Esophagus mucosa (tissue), 1 donor: ENCODE measurements at regions not wholly inside any gene's neighbourhood (a gene's known extent, or its start where the extent isn't known, plus 50 kb on each side); places are given as distances from the start of the nearest gene placed in this dataset.
"Not testable (repeated sequence)": the region's sequence is repeated elsewhere in the genome, so short reads cannot be mapped to it uniquely, and the experiment has no call there.

Source experiments
- ATAC-seq: fragments of 200-7000 bp; cut with Tn5 transposase; one replicate; pipeline ENCODE4 v1.9.1; 2020
- donor health status: DM: yes; HTN: yes; CAD: no.

- no peak for ATAC-seq
These were observed 61.4 kb downstream of the DDX53 start for GRCh38 chrX:23061116-23061515.

DNA sequence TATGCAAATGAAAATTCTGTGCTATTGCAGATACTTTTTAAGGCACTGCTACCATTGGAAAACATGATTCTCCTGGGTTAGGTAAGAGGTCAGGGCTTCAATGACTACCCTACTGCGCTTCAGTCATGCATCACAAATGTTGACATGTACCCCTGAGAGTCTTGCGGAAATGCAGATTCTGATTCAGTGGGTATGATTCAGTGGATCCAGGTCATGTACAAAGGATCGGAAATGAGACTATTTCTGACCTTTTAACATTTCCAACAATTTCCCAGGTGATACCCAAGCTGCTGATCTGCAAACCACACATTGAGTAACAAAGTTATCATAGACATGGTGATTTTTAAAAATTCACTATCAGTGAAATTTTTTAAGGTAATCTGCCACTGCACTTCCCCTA, 62.6 kb downstream of the DDX53 start:
- no peak for ATAC-seq

DNA sequence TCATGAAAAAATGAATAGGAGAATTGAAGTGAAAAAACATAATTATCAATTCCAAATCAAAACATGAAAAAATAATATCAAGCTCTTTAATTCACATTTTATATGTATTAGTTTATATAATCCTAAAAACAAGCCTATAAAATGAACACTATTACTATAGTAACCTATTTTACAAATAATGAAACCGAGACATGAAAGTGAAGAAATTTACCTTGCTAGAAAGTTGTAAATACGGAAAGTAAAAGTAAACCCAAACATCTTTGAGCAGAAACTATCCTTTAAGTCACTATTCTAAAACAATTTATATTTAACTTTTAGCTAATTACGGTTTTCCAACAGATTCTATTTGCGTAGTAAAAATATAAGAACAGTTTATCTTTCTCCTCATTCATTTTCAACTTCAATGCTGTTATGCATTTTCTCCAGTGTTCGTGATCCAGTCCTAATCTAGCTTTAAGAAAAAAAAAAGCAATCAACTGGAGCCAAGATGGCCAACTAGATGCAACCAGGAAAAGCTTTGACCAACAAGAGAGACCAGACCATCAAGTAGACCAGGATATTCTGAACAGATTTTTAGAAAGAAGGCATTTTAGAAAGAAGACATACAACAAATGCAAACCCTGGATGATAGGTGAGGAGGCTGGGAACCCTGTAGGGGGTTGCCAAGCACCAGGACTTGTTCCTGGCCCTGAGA, 67.0 kb downstream of the DDX53 start:
- ATAC-seq, result no peak

- not testable (repeated sequence) for ATAC-seq
These were observed 75.7 kb downstream of the DDX53 start for GRCh38 chrX:23075461-23075860.

- ATAC-seq, result no peak
These were observed 79.6 kb downstream of the DDX53 start for GRCh38 chrX:23079347-23079746.

- no peak for ATAC-seq
These were observed 101.1 kb downstream of the DDX53 start for GRCh38 chrX:23100826-23101225.

DNA sequence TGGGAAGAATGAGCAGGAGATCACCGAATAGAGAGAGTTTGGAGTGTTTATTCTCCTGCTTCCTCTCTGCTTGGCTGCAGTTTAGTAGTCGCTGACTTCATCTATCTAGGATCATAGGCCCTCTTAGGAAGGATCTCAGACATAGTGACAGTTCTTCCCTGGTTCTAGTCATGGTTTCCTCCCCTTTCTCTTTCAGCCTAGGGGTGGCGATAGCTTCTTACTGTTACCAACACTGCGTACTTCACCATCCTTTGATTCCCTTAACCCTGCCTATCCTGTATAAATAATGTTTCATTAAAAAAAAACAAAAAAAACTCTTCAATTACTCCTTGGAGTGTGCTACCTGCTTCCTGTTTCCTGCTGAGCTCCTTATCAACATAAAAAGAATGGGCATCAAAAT, 103.8 kb downstream of the DDX53 start:
- ATAC-seq, result no peak

GRCh38 chrX:23114241-23114640, 114.5 kb downstream of the DDX53 start:
- ATAC-seq, result no peak

DNA sequence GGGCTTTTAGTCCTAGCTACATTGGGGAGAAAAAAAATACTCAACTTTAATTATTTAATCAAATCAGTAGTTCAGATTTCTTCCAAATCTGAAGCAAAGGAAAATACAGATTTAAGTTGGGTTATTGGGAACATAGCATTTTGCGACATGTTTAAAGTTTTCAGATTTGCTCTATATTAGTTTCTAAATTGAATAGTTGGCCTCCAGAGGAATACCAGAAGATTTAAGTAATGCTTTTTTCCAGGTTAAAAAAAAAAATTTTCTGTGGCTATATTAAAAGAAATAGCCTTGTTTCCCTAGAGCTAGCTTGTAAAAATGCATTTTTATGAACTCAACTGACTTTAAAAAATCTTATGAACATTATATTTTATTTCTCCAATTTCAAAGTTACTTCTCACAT, 115.9 kb downstream of the DDX53 start:
- no peak for ATAC-seq

DNA sequence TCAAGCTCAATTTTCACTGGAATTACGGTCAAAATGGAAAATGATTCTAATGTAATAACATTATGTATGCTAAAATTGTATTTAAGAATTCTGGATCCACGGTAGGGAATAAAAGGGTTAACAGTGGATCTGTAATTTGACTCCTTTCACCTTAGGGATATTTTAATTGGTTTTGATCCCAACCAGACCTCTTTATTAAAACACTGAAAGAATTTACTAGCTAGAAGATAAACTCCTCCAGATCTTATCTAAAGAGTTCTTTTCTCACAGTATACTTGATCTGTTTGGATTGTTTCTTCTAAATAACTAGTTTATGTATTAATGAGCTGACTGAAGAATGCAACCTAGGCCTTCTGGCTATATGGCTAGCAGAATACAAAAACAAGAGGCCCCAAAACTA, 118.4 kb downstream of the DDX53 start:
- ATAC-seq, result no peak

DNA sequence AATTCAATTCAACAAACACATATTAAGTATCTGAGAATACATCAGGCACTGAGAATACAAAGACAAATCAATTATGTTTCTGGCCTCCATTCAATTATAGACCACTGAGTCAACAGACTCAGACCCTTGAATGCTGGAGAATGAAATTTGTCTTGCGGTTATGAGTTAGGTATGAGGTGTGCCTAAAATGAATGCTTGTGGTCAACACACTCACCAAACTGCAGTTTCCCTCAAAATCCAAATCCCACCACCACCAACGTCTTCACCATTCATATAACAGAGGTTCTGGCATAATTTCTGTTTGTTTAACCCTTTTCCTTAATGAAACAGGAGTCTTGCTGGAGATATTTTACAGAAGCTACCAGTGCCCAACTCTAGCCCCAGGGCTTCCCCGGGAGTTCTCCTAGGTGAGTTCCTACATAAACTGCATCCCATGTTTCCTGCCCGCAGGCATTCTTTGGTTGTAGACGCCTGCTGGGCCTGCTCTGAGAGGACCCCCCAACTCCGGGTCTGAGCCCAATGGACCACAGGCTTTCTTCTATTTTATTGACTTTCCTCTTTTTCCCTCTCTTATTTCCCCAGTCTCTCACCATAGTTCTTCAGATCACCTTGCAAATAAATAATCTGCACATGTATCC, 119.2 kb downstream of the DDX53 start:
- no peak for ATAC-seq

GRCh38 chrX:23127586-23127985, 127.8 kb downstream of the DDX53 start:
- ATAC-seq, result no peak

DNA sequence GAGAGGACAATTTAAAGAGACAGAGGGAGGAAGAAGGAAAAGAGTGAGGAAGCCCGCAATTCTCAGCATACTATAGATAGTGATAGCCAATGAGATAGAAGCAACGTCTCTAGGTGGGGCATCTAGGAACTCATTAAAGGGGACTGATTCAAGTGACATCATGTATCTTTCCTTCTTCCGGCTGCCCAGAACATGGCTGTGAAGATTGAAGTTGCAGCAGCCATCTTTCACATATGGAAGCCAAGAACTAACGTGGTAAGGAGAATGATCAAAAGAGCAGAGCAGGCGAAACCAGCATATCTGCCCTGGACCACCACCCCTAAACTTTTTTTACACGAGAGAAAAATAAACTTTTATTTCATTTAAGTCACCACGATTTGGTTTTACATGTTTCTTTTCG, 133.8 kb downstream of the DDX53 start:
- ATAC-seq, result no peak

DNA sequence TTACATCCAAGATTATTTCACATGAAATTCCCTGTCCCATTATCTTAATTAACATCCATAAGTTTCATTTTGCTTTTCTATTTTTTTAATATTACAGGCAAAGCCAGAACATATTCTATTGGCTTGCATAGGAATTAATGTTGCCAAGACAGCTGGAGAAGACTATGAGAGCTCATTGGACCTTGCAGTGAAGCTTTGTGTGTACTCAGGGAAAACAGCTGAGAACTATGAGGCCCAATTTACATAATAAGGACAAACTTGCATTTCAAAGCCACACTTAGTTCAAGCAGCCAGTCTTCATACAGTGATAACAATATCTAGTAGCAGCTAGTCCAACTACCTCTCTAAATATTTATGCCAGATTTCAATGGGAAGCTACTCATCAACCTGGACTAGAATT, 134.4 kb downstream of the DDX53 start:
- no peak for ATAC-seq

- ATAC-seq, result no peak
These were observed 137.1 kb downstream of the DDX53 start for GRCh38 chrX:23136816-23137215.

GRCh38 chrX:23168291-23168690, 166.4 kb upstream of the PTCHD1 start:
- no peak for ATAC-seq

DNA sequence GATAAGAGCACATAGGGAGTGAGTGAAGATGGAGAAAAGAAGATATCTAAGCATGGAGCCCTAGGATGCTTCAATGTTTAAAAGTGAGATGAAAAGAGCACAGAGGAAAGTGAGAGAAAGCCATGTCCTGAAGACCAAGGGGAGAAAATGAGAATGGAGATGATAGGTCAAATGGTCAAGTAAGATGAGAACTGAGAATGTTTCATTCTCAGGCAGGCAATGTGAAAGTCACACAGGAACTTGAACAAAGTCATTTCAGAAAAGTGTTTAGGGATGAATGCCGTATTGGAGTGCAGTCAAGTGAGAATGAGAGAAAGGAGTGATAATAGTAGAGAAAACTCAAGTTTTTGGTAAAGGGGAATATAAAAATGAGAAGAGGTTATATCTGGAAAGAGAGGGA, 148.7 kb upstream of the PTCHD1 start:
- ATAC-seq, result no peak

DNA sequence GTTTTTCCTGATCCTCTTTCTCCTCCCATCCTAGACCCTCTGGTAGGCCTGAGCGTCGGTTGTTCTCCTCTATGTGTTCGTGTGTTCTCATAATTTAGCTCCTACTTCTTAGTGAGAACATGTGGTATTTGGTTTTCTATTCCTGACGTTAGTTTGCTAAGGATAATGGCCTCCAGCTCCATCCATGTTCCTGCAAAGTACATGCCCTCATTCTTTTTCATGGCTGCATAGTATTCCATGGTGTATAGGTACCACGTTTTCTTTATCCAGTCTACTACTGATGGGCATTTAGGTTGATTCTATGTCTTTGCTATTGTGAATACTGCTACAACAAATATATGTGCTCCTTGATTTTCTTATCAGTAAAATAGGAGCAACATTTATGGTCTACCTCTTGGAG, 146.8 kb upstream of the PTCHD1 start:
- no peak for ATAC-seq

DNA sequence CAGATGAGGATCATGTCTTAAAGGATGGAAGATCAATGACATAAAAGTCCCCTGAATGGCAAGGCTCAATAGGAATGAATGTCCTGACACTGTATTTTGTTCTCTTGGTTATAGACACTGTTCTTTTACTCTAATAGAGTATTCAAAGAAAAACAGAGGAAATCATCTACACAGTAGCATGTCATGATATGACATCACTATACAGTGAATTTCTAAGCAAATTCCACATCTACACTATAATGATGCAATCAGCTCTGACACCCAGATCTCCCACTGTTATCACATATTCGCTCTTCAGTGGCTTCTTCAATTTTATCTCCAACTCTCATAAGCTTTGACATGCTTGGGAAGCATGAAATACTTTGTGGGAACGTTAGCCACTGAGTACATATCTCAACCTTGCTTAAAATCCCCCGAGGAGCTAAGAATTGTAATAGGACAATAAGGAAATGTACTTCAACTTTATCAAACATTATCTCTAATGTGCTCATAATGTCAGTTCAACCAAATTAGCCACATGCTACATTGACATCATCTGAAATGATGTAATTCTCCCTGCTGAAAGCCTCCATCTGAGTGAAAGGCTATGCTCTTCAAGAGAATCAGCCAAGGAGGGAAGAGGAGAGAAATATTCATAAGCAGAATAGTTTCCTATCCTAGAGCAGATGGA, 139.6 kb upstream of the PTCHD1 start:
- no peak for ATAC-seq

DNA sequence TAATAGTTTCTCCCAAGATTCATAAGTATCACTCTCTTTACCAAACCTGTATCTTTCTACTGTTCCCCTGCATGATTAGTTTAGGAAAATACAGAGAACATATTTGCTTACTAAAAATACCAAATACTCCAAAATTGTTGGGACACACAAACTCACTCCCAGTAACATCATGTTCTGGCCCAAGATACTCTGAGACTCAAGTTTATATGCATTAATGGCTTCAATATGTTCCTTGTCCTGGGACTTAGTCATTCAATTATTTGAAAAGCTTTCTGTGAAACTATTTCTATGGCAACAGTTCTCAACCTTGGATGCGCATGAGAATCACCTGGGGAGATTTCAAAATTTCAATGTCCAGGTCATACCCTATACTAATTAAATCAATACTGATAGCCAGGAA, 138.9 kb upstream of the PTCHD1 start:
- no peak for ATAC-seq

- ATAC-seq, result no peak
These were observed 132.9 kb upstream of the PTCHD1 start for GRCh38 chrX:23201706-23202105.

- ATAC-seq, result no peak
These were observed 132.3 kb upstream of the PTCHD1 start for GRCh38 chrX:23202326-23202725.

- ATAC-seq, result no peak
These were observed 111.5 kb upstream of the PTCHD1 start for GRCh38 chrX:23223169-23223568.

GRCh38 chrX:23228454-23228853, 106.2 kb upstream of the PTCHD1 start:
- ATAC-seq, result no peak
